ENCODE measurements at regions not wholly inside any gene's neighbourhood (a gene's known extent, or its start where the extent isn't known, plus 50 kb on each side); places are given as distances from the start of the nearest gene placed in this dataset.
"Not testable (repeated sequence)": the region's sequence is repeated elsewhere in the genome, so short reads cannot be mapped to it uniquely, and the experiment has no call there.

- DNase-seq, result not testable (repeated sequence)
Observed at GRCh38 chr6:11847068-11847467, 68.5 kb upstream of the ADTRP start.

DNA sequence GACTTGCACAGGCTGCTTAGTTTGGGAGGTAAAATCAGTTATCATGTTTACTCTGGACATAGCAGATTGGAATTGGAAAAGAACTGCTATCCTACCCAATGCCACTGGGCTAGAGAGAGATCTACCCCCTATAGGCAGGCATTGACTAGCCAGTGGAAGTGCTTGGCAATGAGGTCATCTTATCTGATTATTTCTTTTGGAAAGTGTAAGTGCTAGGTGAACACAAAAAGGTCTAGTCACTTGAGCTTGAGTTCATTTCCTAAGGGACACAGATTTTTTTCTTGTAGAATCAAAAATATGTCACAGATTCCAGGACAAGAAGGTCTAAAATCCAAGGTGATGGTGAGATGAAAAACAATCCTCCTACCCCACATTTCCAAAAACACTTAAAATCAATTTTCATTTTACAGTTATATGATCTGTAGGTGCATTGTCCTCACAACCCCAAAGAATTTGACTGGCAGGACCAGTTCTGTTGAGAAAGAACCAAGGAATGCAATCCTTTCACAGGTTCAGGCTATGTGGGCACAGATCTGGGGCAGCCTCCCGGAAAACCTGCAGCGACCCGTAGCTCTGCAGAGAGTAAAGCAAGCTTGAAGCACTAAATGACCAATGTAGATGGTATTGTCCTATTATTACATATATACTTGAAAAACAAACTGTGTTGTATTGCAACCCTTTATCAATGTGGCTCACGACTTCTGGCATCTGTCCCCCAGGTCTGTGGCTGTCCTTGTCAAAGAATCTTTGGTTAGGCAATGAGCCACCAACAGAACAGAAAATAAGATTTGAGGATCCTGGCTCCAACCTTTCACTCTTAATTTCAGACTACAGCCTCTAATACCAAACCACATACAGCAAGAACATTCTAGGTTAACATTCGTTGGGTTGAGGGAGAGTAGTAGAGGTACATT is 67.3 kb upstream of the ADTRP start:
- DNase-seq, result no peak

DNA sequence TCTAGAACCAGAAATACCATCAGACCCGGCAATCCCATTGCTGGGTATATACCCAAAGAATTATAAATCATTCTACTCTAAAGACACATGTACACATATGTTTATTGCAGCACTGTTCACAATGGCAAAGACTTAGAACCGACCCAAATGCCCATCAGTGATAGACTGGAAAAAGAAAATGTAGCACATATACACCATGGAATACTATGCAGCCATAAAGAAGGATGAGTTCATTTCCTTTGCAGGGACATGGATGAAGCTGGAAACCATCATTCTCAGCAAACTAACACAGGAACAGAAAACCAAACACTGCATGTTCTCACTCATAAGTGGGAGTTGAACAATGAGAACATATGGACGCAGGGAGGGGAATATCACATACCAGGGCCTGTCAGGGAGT is 64.2 kb upstream of the ADTRP start:
- DNase-seq, result not testable (repeated sequence)

DNA sequence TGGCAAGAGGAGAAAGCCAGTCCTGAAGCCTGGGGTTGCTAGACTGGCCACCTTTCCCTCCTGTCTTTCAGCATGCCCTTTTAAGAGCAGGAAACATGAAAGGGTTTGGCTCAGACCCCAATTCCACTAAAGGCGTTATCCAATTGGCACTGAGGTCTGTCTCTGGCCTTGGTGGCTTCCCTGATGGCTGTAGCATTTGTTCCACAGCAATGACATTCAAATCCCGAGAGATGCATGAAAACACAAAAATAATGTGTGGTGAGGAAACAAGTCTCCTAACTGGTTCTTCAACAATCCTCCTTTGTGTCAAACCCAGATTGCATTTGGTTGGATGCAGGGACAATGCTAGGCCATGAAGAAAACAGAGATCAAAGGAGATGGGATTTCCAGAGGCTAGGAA is 56.5 kb upstream of the ADTRP start:
- DNase-seq, result no peak

DNA sequence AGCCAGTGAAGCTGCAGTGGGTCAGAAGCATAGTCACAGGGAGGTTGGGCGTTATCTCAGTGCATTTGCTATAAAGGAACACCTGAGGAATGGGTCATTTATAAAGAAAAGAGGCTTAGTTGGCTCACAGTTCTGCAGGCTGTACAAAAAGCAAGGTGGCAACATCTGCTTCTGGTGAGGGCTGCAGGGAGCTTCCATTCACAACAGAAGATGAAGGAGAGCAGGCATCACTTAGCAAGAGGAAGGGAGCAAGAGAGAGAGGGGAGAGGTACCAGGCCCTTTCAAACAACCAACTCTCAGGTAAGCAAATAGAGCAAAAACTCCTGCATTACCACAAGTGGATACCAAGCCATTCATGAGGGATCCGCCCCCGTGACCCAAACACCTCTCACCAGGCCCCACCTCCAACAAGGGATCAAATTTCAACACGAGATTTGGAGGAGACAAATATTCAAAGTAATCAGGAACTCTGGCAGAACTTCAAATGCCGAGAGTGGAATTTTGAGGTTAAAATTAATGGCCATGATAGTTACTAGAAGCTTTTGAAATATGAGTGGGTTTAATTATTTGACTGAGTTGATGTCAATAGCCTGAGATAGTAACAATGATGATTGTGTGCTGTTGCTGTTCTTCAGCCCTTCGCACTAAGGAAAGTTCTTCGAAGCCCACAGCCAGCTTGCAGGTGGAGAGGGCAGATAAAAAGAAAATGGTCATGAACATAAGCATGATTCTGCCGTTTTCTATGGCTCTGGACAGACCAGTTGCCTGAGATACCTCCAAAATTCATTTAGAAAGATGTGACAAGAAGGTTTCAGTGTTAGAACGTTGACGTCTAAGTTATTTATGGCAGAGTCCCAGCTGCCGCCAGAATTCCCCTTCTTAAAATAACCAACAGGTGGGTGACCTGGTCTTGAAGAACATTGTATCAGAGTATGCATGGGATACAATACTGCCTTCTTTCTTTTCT is 55.3 kb upstream of the ADTRP start:
- DNase-seq, result no peak

GRCh38 chr6:11831653-11832052 is 53.0 kb upstream of the ADTRP start:
- DNase-seq, result no peak

DNA sequence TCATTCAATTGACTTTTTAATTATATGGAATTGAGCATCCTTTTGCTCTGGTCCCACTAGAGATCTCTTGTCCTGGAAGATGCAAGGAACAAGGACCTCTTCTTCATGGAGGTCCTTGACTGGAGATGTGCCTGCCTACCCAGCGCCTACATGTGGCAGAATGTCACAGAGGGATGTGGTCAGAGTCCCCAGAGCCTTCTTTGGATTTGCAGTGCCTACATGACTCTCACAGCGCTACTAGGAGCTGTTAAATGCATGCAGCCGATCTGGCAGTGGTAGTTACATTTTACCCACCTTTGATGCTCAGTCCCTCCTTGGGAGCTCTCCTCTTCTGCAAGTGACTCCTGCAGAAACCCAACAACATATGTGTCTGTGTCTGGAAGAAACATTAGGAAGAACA is 51.9 kb upstream of the ADTRP start:
- no peak for DNase-seq

DNA sequence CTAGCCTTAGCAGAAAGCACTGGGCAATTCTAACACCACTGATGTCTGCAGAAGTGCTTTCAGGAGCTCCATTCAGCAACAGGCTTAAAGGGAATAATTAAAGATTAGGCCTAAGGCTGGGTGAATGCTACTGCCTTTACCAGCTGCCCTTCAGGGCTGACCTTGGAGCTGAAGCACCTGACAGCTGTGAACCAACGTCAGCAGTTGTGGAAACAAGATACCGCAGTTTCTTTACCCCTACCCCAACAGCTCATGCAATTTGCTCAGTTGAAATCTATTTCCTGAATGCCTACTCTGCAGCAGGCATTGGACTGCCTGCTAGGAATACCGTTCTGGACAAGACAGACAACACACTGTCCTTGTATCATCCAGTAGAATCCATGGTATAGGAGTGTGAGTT is 51.5 kb upstream of the ADTRP start:
- no peak for DNase-seq

GRCh38 chr6:11828262-11828870 is 49.8 kb upstream of the ADTRP start:
- DNase-seq, result no peak

Measured in GOT3 (cell line).